ENCODE measurements at regions not wholly inside any gene's neighbourhood (a gene's known extent, or its start where the extent isn't known, plus 50 kb on each side); places are given as distances from the start of the nearest gene placed in this dataset.

- TF ChIP-seq CTCF (conservative IDR thresholded peaks at IDR 0.05; ENCODE audit: low read depth, low read length) (no peak), EZH2 (IDR thresholded peaks at IDR 0.05; ENCODE audit: borderline replicate concordance, low read depth, low read length, poor library complexity, severe bottlenecking) (no peak)
These were observed 367.8 kb upstream of the SULF2 start for GRCh38 chr20:48153103-48153502.

All from A673 (cell line).